ENCODE measurements at regions not wholly inside any gene's neighbourhood (a gene's known extent, or its start where the extent isn't known, plus 50 kb on each side); places are given as distances from the start of the nearest gene placed in this dataset.

GRCh38 chr5:135697959-135698345, 119.2 kb upstream of the CXCL14 start (continued):
- no peak for TF ChIP-seq TBP (IDR thresholded peaks at IDR 0.05; ENCODE audit: low read depth, low read length)
- TF ChIP-seq RBBP5 (IDR thresholded peaks at IDR 0.05; ENCODE audit: borderline replicate concordance, low read depth, low read length) = no peak
- no peak for TF ChIP-seq FOSL1 (IDR thresholded peaks at IDR 0.05; ENCODE audit: insufficient read depth, low read depth, low read length)
- no peak for TF ChIP-seq EZH2 (IDR thresholded peaks at IDR 0.05; ENCODE audit: low read depth, low read length, severe bottlenecking)
- no peak for TF ChIP-seq KDM5A (IDR thresholded peaks at IDR 0.05; ENCODE audit: low read length)
- no peak for TF ChIP-seq ASH2L (IDR thresholded peaks at IDR 0.05; ENCODE audit: low read length)
- no peak for TF ChIP-seq RNF2 (IDR thresholded peaks at IDR 0.05; ENCODE audit: borderline replicate concordance, low read depth, low read length, missing control alignments, poor library complexity, severe bottlenecking)

Measured in H1 (cell line).